ELR (cell line): ENCODE measurements at regions not wholly inside any gene's neighbourhood (a gene's known extent, or its start where the extent isn't known, plus 50 kb on each side); places are given as distances from the start of the nearest gene placed in this dataset.

Experiments
- DNase-seq: peaks from one replicate; pipeline ENCODE4 v3.0.0-alpha.2; 2015; ENCODE audit warnings: low read depth

DNA sequence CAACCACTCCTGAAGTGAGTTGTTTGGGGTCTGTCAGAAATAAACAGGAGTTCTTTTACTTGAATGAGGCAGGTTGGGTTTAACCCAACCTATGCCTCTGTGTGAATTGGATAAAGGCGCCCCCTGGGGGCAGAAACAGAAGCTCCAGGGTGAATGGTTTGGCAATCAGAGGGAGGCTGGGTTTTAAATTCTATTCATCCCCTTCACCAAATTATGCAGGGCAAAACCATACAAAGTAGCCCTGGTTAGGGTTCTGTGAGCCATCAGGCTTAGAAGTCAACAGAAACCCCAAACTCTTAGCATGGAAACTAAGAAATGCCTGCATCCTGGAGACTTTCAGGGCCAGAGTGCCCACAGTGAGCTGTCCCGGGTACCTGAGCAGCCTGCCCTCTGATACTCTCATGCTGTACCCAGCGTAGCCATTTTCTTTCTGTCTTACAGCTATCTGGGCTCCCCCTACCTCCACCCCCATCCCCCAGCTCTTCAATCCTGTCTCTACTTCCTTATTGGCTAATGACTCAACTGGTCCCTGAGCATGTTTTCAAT lies 241.5 kb downstream of the ICOS start:
- DNase-seq = peak; percentile 24

DNA sequence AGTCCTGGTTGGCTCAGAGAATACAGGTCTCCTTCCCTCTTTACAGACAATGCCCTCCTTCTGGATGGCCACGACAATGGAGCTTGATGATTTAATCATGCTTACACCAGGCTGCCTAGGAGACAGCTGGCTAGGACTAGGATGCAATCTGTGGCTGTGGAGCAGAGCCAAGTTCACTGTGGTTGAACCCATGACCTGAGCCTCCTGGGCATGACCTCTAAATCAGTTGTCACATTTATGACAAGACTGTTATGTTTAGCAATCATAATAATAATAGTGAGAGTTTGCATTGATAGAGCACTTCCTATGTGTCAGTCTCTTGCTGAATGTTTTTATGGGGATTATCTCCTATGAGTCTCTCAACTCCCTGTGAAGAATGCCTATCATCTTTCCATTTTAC lies 244.1 kb downstream of the ICOS start:
- DNase-seq = no peak

DNA sequence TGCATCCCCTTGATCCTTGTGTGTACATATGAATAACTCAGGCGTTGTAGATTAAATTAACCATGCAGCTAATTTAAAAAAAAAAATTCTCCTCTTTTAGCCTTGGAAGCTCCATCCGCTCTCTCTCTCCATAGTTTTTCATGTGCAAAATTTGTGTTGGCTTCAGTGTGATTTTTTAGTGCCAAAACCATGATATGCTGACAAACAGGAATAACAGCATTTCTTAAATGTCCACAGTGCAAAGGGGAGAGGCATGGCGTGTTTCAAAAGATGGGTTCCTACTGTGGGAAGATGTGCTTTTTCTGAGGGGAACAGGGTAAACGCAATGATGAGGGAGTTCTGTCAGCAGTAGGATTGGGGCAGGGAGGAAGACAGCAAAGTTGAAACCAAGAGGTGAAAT lies 247.0 kb downstream of the ICOS start:
- no peak for DNase-seq

DNA sequence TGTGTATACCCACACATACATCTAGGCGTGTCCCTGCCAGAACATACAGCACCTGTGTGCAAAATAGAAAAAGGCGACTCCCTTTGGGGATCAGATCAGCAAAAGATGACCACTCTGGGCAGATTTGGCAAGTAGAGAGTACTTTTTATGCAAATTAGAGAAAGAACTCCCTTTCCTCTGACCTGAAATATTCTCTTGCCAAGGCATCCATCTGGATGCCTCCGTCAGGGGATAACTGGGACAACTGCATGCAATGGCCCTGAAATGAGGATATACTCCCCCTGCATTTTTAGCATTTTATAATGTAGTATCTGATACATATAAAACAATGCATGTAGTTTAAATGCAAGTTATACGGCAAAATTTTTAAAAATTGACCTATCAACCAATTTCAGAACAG lies 247.7 kb downstream of the ICOS start:
- no peak for DNase-seq

DNA sequence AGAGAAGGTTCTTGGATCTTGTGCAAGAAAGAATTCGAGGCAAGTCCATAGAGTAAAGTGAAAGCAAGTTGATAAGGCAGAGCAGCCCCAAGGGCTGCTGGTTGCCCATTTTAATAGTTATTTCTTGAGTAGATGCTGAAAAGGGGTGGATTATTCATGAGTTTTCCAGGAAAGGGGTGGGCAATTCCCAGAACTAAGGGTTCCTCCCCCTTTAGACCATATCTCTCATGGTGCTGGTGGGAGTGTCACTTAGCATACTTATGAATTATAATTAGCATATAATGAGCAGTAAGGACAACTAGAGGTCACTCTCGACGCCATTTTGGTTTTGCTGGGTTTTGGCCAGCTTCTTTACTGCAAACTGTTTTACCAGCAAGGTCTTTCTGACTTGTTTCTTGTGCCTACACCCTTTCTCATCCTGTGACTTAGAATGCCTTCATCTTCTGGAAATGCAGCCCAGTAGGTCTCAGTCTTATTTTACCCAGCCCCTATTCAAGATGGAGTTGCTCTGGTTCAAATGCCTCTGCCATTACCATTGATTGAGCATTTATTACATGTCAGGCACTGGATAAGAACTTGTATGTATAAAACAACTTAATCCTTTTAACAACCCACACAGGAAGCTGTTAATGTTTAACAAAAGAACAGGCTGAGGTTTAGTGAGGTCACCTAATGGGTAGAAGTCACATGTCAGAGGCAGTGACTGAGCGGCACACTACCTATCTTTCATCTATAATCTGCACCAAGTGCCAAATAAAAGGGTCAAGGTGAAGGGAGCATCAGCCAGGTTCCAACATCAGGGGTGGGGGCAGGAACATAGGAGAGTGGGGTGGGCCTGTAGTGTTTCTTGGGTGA lies 250.9 kb downstream of the ICOS start:
- no peak for DNase-seq

DNA sequence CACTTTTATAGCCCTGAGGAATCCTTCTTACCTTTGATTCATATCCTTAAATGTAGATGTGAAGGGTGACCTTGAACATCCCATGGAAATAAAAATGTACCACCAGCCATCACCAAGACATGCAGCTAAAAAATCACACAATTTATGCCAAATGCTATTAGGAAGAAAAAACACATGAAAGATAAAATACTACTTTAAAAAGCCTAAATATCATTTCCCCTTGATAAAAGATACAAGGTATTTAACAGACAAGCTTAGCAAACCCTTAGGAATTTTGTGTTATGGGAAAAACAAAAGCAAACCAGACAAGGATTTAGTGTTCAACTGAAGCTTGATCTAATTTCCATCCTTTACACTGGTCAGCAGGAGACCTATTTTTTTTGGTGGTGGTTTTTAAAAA lies 255.0 kb downstream of the ICOS start:
- DNase-seq = no peak

DNA sequence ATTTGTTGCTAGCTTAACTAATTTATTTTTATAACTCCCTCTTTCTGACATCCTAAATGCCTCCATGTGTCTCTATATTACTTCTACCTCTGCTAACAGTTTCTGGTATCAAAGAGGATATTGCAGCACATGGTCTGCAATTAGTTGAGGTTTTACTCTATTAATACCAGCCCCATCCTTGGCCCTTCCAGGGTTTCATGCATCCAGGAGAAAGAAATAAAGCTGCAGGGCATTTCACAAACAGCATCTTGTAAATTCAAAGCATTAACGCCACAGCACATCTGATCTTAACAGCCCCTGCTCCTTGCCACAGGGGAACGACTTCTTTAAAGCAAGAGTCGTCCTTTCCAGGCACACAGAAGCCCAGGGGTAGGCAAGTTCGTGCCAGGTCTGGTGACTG lies 258.9 kb downstream of the ICOS start:
- no peak for DNase-seq

DNA sequence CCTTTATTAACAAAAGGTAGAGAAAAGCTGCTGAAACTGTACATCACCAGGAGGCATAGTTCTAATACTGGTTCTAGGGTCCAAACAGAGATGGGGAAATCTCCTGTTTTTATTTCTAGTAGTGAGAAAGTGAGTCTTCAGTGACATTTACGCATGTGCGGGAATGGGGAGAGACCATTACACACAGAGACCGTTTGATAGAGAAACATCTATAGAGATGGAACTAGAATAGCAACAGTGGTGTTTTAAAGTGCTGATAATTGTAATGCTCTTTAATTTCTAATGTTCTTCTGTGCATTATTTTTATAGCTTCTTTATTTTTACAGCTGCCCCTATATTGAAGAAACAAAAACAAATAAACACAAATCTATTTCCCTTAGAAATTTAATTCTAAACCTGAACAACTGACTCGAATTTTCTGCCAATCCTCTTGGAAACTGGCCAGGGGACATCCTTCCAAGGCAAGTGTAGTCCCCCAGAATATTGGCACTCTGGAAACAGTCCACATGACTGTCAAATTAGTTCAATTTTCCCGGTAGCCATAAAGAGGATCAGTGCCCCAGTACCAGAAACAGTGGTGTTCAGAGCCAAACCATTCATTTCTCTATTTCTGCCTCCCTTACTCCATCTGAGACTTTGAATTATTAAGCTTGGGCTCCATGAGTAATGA lies 260.9 kb downstream of the ICOS start:
- DNase-seq = no peak

DNA sequence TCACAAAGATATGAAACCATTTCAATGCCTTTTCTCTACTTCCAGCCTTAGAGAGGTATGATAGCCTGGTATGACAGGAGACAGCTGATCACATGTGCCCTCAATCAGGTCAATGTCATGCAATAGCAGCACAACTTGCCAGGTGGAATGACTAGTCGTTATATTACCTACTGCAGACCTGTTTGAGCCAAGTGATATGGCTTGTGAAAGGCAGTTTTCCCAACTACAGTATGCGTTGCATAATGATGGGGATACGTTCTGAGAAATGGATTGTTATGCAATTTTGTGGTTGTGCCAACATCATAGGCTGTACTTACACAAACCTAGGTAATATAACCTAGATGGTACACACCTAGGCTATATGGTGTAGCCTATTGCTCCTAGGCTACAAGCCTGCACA lies 262.8 kb downstream of the ICOS start:
- no peak for DNase-seq

DNA sequence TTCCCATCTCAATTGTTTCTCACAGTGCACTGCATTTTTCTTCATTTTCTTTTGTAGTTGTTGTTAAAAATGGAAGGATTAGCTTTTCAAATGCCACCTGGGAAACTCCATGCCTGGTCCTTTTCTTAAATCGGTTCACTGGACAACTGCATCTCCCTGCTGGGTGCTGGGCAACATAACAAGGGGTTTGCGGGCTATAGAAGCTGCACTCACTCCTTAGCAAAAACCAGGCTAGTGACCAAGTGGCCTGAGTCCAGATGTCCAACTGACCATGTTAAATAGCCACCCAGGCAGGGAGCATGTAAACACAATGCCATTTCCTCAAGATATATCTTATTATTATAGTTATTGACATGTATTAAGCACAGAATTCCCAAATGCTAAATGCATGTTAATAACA lies 264.9 kb downstream of the ICOS start:
- DNase-seq = no peak

DNA sequence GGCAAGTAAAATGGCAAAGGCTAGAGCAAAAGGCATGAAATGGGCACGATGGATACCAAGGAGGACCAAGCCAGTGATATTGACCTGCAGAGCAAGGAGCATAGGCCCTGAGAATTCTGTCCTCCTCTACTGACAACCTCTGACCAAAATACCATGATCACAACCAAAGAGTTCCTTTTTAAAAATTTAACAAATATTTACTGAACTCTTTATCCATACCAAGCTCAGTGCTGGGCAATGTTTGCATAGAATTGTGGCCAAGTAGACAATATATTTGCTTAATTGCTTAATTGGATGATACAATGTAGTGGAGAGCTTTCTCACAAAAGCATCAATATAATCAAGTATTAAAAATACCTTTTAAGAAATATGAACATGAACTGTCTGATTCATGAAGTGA lies 265.7 kb downstream of the ICOS start:
- no peak for DNase-seq

DNA sequence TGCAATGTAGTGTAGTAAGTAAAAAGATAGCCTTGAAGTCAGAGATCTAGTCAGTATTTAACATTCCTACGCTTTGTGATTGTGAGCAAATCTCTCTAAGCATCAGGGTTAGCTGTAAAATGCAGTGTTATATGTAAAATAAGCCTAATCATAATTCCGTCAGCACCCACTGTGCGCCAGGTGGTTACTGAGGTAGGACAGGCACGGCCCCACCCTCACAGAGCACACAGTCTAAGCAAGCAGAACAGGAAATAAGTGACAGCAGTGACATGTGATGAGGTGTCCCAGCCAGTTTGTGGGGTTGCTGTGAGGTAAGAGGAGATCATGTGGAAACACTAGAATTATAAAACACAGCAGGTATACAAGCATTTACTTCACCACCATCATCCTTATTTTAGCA lies 267.1 kb downstream of the ICOS start:
- DNase-seq = no peak

DNA sequence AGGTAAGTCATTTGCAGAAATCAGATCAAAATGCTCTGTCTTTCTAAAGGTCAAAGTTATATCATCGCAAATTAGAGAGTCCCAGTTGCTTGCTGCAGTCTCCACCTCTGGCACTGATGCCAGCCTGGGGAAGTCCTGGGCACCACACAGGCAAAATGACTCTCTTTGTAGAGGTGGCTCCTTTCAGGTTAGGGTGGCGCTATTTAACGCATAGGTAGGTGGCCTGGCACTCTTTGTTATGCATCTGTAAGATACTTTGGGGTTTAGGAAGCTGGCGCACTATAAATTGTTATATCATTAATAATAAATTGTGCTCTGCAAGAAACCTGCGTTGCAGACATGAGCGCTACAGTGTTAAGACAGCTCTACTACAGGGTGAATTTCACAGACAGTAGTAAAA lies 268.5 kb downstream of the ICOS start:
- DNase-seq = no peak

DNA sequence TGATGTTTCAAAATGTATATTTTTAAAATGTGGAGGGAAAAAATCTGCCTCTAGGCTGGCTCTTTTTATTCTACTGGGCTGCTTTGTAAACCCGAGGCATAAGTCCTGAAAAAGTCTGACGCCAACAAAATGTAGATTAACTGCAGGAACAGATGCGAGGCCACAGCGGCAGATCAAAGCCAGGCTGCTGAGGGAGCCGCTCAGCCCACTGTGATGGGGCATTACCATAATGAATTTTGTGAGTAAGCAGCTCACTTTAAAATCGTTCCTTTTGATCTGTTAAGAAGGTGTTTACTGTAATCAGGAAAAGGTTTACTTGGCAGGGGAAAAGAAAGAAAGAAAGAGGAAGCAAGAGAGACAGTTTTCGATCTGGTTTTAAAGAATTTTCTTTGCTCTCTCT lies 269.0 kb downstream of the ICOS start:
- DNase-seq = no peak

DNA sequence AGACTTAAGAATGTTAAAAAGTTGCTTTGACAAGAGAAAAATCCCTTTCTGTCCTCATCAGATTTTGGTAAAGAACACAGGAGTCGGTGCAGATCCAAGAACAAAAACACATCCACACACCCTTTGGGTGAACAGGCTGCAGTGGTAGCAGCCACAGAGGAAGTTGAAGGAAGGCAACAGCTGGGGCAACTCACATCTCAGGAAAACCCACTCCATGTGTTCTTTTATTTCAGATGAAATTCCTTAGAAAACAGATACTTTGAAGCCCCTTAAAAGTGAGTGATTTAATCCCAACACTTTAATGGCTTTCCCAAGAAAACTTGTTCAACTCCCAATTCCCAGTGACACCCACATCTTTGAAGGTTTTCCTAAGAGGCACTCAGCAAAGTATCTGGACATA lies 271.3 kb downstream of the ICOS start:
- DNase-seq = no peak

DNA sequence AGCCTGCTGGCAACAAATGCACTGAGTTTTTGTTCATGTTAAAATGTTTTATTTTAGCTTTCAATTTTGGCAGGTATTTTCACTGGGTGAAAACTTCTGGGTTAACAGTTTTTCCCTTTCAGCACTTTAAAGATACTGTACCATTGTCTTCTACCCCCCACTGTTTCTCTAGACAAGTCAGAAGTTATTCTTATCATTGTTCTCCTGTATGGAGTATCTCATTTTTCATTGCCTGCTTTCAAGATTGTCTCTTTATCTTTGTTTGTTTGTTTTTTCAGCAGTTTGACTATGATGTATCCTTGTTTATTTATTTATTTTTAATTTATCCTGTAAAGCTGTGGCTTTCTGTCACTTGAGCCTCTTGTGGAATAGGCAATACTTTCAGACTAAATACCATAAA lies 277.0 kb downstream of the ICOS start:
- no peak for DNase-seq

DNA sequence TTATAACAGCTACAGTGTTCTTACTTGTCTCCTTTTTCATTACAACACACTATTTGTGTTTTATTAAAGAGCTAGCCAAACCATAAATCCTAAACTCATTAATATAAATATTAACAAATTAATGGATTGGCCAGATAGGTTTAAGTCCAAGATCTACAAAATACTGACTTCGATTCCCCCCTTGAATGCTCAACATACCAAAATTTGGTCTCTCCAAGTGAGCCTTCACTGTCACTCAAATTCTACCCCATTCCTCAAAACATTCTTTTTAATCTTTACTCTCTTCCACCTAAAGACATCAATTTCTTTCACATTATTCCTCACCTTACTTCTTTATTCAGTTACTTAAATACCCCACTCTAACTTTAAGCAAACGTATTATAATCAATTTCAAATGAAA lies 281.5 kb downstream of the ICOS start:
- no peak for DNase-seq

DNA sequence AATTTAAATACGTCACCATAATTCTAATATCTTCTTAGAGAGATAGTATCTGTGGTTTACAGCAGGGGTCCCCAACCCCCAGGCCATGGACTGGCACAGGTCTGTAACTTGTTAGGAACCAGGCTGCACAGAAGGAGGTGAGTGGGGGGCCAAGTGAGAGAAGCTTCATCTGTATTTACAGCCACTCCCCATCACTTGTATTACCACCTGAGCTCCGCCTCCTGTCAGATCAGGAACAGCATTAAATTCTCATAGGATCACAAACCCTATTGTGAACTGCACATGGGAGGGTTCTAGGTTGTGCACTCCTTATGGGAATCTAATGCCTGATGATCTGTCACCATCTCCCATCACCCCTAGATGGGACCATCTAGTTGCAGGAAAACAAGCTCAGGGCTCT lies 282.6 kb downstream of the ICOS start:
- DNase-seq = no peak

DNA sequence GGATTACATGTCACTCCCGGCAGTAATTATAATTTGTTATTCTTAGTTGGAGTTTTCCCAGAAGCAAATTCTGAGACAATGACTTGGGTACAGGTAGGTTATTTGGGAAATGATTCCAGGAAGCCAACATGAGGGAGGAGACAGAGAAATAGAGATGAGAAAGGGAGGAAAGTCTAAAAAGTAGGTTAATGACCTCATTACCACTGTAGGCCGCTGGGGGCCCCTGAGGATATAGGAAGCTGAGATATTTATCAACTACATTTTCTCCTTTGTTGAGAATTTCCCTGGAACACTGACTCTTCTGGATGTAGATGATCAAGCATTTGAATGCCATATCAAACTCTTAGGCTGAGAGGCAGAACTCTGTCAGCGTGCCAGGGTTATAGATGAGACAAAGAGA lies 284.3 kb downstream of the ICOS start:
- DNase-seq = no peak

DNA sequence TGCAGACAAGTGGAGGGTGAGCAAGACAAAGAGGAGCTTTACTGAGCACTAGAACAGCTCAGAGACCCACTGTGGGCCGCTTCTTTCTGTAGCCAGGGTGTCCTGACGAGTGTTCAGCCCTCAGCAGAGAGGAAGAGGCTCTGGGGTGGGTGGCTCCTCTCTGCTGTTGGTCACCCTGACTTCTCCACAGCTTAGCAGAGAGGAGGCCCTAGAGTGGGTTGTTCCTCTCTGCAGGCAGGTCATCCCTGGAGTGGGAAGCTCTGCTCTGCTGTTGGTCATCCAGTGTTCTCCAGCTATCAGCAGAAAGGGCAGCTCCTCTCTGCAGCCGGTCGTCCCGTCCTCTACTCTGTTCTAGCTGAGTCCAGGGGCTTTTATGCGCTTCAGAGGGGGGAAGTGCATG lies 286.5 kb downstream of the ICOS start:
- no peak for DNase-seq

DNA sequence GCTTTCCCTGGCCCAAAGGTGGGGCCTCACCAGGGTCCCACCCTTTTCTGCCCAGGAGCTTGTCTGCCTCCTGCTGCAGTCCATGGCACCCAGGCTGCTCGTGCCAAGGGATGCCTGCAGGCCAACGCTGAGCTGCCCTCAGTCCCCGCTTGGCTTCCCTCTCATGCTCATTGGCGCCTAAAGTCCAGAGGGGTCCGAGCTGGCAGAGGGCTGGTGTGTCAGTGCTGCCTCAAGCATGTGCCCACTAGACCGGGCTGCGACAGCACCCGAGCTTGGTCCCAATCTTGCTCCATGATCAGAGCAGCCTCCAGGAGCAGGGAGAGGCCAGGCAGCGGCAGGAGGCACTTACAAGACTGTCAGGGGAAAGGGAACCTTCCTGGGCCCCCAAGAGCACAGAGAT lies 287.0 kb downstream of the ICOS start:
- no peak for DNase-seq

DNA sequence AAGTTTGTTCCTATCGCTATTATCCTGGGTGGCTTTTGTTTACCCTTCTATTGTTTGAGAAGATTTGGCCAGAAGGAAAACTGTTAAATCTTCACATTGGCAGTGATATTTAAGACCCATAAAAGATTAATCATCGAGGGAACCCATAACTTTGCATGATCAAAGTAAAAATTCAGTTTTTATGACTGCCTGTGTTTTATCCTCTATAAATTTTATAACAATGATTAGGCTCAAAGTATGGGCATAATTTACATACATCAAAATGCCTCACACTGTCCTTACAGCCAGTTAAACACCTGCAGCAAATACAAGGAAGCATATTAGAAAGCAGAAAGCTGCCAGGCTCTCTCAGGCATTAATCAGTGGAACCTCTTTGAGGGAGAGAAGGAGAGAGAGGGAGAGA lies 289.1 kb downstream of the ICOS start:
- no peak for DNase-seq

DNA sequence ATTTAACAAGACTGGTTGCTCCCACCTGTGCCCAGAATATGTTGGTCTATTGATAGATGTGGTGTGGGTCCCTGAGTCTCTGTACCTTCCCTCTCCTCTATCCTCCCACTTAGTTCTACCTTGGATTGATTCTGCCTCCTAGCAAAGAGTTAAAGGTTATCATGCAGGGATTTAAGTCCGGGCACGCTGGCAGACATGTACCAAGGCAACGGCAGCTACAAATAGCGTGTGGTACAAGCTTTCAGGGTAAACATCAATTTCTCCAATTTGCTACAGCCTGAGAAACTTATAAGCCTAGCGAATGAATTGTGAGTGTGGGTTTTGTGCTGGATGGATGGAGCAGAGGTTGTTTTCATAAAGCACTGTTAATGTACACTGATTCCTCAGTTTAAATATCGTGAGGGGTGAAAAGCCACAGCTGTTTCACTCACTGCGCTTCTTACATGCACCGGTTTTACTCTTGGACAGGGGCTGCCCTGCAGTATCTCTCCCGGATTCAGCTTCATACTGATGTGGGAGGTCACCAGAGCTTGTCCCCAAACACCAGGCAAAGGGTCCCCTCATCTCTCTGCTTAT lies 289.8 kb downstream of the ICOS start:
- DNase-seq = no peak
